MM.1S (cell line): ENCODE measurements at regions not wholly inside any gene's neighbourhood (a gene's known extent, or its start where the extent isn't known, plus 50 kb on each side); places are given as distances from the start of the nearest gene placed in this dataset.

Experiments used
- EZH2 ChIP-seq: fragments of 300-600 bp; sonication (generic); optimal IDR thresholded peaks from 2 replicates; pipeline ENCODE3; 2017; ENCODE audit warnings: low read depth, mild to moderate bottlenecking, antibody characterized with exemption, low read length, mixed read lengths
- TF ChIP-seq, protein P1 (sequence below): fragments of 300-600 bp; sonication (generic); IDR thresholded peaks from 2 replicates; pipeline ENCODE4 v1.5.1; 2016; ENCODE audit warnings: antibody characterized with exemption, low read length, mixed read lengths

DNA sequence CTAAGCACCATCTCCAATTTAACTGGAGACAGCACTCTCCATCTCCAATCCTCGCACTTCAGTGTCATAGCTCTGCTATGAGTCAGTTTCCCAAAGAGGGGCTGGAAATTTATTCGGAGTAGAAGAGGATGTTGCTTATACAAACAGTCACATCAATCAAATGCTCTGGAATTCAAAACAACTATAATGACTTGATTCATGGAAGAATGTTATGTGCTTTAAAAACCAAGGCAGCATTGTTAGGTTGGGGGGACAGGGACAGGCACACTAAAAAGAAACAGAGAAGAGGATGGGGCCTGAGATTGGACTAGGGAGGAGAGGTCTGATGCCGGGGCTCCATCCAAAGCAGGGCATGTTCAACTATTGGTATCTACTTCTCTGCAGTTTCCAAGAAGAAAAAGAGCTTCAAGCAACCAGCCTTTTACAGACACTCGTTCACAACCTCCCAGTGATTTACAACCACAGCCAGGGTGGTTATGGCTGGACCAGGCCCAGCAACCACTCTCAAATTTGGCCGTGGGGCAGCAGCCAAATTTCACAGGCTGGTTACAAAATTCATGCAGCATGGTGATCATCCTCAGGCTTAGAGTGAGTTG, 117.5 kb upstream of the ZNF366 start:
- TF ChIP-seq, protein P1, sequence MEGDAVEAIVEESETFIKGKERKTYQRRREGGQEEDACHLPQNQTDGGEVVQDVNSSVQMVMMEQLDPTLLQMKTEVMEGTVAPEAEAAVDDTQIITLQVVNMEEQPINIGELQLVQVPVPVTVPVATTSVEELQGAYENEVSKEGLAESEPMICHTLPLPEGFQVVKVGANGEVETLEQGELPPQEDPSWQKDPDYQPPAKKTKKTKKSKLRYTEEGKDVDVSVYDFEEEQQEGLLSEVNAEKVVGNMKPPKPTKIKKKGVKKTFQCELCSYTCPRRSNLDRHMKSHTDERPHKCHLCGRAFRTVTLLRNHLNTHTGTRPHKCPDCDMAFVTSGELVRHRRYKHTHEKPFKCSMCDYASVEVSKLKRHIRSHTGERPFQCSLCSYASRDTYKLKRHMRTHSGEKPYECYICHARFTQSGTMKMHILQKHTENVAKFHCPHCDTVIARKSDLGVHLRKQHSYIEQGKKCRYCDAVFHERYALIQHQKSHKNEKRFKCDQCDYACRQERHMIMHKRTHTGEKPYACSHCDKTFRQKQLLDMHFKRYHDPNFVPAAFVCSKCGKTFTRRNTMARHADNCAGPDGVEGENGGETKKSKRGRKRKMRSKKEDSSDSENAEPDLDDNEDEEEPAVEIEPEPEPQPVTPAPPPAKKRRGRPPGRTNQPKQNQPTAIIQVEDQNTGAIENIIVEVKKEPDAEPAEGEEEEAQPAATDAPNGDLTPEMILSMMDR = no peak
- TF ChIP-seq EZH2 = no peak
